Non-pigmented ciliary epithelial cell (primary cell): ENCODE measurements at regions not wholly inside any gene's neighbourhood (a gene's known extent, or its start where the extent isn't known, plus 50 kb on each side); places are given as distances from the start of the nearest gene placed in this dataset.
"Not testable (repeated sequence)": the region's sequence is repeated elsewhere in the genome, so short reads cannot be mapped to it uniquely, and the experiment has no call there.

Experiments used
- DNase-seq: peaks from one replicate; pipeline ENCODE4 v3.0.0-alpha.2; 2010; ENCODE audit warnings: low read depth

DNA sequence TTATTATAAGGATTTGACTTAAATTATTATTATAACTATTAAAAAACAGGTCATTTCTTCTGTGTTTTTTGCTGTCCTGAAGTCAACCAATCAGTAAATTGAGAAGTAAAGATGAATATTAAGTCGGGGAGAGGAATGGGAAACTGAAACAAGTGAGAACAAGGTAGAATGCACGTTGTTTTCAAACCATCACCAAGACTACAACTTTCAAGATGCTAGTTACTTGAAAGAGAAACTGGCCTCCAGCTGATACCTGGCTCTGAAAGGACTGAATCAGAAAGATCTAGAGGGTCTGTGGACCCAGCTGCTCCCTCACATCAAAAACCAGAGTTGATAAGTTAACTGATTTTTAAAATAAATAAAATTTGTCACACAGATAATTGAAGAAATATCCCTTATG is 1301.5 kb upstream of the ATXN8OS start:
- no peak for DNase-seq

- DNase-seq: no peak
These were observed 1323.4 kb upstream of the ATXN8OS start for GRCh38 chr13:68784275-68784674.

DNA sequence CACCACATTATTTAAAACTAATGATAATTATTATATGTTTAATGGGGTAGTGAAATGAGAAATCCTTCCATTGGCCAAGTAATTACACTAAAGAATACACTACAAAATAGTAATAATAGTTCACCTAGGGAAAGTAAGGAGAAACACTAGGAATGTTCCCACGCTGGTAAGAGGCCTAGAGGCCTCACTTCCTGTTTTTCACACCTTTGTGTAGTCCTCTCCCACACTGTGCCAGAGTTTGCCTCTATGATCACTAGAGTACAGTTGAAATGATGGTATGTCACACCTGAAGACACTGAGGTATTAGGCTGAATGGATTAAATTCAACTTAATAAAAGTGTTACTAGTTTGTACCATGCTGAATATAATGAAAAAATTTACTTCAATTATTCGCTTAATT is 1348.0 kb upstream of the ATXN8OS start:
- no peak for DNase-seq

- DNase-seq: no peak
These were observed 1357.8 kb upstream of the ATXN8OS start for GRCh38 chr13:68749796-68750195.

- DNase-seq: no peak
These were observed 1359.6 kb upstream of the ATXN8OS start for GRCh38 chr13:68748038-68748437.

GRCh38 chr13:68745502-68745901 is 1362.1 kb upstream of the ATXN8OS start:
- DNase-seq: no peak

- DNase-seq: no peak
These were observed 1370.7 kb upstream of the ATXN8OS start for GRCh38 chr13:68736961-68737360.

DNA sequence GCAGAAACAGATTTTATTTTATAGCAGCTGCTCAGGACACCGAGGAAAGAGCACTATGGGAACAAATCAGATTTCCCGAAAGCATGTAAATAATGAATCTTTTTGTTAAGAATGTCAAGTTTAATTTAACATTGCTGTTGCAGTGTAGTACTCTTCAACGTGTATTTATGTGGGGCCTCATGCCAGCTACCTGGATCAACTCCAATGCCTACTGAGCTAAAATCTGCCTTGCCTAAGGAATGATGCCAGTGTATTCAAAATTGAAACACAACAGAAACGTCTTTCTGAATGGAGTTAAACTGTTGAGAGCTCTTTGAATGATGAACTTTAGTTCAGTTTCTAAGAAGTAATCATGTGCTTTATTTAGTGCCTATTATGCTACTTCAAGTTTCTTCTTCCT is 1379.8 kb upstream of the ATXN8OS start:
- DNase-seq: no peak

DNA sequence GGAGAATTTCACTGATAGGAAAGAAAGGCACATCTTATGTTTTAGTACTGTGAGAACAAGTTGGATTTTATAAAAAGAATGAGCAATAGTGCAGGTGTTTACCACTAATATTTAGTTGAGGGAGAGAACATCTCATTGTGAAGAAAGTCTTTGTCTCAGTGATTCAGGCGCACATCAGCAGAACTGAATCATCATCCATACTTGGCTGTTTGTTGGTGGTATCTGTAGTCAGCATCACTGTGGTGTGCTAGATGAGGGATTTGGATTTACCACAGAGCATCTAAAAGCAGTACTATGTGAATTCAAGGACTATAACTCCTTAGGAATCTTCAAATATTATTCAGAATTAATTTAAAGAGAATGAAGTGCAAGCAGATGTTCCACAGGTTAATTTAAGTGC is 1380.5 kb upstream of the ATXN8OS start:
- peak; percentile 47 for DNase-seq

DNA sequence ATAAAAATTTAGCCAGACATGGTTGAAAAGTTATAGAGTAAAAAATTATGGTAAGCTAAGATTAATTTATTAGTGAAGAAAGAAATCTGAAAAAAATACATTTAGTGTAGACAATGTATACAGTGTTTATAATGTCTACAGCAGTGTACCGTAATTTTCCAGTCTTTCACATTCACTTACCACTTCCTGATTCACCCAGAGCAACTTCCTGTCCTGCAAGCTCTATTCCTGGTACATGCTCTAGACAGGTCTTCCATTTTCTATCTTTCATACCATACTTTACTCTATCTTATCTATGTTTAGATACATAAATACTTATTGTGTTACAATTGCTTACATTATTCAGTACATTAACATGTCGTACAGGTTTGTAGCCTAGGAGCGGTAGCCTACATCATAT is 1387.8 kb upstream of the ATXN8OS start:
- DNase-seq: no peak

DNA sequence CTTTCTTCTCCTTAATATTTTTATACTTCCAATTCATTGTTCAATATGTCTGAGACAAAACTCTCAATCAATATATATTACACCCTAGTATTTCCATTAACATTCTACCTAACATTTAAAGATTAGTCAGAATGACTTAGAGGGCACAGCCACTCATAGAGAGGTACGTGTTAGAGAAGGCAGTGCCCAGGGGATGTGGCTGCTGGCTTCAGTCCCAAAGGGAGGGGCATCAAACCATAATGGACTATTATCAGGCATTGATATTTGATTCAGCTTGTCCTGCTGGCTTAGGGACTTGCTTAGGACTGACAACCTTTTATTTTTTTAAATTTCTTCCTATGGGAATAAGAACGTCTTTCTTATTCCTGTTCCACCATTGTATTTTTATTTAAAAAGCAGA is 1392.0 kb upstream of the ATXN8OS start:
- DNase-seq: no peak

DNA sequence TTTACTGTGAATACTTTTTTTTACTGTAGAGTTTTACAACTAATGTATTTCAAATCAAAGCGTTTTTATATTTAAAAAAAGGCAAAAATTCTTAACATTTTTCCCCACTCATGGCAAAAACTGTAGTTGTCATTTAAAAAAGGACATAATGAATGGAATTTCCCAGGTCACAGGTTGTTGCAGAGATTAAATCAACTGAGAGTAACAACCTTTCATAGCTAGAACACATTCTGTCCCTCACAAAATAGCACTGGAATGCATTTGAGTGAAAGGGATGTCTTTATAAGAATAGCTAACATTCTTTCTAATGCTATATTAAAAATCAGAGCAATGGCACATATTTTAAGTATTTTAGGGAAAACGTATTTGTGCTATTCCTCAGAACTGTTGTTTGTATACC is 1393.3 kb upstream of the ATXN8OS start:
- no peak for DNase-seq

- DNase-seq: no peak
These were observed 1394.2 kb upstream of the ATXN8OS start for GRCh38 chr13:68713394-68713793.

DNA sequence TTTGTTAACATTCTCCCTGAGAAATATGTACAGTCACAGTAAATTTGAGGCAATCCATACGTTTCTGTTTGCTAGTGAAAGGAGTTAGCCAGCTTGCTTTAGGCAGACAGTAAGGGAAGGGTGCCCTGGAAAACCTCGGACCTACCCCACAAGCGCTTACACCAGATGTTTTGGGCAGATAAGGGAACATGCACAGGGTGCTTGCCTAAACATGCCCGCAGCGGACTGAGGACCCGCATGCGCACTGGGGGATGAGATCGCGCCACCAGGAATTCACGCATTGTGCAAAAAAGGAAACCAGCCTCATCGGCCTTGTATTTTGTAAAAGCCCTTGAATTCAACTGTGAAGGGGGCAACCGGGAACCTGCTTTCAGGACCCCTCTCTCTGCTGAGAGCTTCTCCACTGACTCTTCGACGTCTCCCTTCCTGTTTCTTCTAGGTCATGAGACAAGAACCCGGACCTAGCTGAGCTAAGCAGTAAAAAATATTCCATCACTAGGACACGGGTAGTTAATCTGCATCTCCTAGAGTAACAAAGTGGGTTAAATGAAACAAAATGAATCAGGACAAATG is 1399.2 kb upstream of the ATXN8OS start:
- no peak for DNase-seq

DNA sequence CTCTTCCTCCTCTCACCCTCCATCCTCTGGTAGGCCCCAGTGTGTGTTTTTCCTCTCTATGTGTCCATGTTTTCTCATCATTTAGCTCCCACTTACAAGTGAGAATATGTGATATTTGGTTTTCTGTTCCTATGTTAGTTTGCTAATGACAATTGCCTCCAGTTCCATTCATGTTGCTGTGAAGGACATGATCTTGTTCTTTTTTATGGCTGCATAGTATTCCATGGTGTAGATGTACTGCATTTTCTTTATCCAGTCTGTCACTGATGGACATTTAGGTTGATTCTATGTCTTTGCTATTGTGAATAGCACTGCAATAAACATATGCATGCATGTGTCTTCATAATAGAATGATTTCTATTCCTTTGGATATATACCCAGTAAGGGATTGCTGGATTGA is 1401.6 kb upstream of the ATXN8OS start:
- DNase-seq: not testable (repeated sequence)

GRCh38 chr13:68697551-68697950 is 1410.1 kb upstream of the ATXN8OS start:
- no peak for DNase-seq

DNA sequence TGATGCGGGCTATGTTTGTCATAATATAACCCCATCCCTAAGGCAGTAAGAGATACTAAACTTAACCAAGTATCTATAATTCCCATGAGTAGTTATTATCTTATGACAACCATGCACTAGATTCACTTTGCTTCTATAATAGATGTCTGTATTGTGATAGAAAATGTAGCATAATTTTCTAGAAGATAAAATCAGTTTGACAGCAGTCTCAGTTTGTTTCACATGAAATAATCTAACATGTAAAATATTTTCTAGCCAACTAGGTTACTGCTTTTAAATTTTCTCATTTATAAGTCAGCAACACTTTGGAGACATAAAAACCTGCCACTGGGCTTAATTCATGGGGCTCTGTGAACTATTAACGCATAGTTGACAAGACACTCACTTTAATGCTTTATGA is 1410.7 kb upstream of the ATXN8OS start:
- no peak for DNase-seq

DNA sequence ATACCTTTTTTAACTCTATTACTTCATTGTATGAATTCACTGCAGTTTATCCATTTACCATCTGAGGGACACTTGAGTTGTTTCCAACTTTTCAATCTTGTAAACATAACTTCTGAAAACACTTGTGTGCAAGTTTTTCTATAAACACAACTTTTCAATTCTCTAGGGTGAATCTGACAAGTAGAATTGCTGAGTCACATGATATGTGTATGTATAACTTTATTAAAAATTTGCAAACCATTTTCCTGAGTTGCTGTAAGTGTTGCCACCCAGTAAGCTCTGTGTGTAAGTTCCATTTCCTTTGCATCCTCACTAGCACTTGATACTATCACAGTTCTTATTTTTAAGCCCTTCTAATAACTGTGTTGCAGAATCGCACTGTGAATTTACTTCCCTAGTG is 1415.6 kb upstream of the ATXN8OS start:
- no peak for DNase-seq

DNA sequence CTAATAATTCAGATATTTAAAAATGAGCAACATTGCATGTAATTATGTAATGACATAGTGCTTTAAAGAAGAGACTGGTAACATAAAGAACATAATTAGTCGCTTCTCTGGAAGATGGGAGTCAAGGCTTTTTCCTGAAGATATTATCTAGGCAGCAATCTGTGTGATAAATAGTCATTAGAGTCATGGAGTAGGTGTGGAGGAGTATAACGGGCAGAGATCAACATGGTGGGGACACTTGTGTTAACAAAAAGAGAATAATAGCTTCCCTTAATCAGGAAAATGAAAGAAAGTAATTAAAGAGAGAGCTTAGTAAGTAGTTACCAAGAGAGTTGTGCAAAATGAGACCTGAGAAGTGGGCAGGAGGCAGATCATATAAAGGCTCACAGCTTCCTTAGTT is 1417.1 kb upstream of the ATXN8OS start:
- DNase-seq: no peak

DNA sequence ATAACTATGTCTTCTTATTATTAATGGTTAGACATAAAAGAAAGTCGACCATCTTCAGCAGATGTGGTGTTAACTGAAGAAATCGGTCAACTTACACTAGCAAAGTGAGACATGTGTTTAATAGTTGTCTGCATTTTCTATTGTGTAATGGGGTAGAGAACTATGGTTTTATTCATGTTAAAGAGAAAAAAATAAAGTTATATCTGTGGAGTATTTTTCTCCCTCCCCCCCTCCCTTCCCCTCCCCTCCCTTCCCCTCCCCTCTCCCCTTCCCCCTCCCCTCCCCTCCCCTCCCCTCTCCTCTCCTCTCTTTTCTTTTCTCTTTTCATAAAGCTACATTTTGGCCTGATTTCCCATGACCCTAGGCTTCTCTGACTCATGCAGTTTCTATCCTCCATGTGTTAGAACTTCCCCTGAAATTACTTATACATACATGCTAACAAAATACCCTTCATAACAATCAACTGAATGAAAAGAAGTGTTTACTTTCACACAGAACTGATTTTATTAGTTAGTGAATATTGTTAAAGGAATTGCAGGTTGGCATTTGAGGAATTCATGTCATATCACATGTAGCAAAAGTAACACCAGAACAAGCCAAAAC is 1431.0 kb upstream of the ATXN8OS start:
- DNase-seq: no peak

GRCh38 chr13:68675209-68675608 is 1432.4 kb upstream of the ATXN8OS start:
- no peak for DNase-seq

- DNase-seq: no peak
These were observed 1437.7 kb upstream of the PCDH9 start for GRCh38 chr13:68667863-68668262.

DNA sequence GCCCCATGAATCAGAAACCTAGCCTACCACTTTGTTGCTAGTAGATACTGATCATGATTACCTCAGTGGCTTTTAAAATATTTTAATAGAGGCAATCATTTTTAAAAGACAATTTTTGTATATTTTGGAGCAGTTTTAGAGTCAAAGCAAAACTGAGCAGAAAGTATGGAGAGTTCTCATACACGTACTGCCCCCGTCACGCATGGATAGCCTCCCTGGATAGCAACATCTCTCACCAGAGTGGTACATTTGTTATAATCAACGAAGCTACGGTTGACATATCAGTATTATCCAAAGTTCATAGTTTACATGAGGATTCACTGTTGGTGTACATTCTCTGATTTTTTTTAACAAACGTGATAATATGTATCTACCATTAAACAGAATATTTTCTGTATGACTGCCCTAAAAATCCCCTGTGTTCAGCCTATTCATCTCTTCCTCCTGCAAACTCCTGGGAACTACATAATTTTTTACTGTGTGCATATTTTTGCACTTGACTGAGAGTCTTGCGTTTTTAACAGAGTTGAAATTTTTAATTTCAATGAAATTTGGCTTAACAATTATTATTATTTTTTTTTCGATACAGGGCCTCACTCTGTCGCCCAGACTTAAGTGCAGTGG is 1436.8 kb upstream of the PCDH9 start:
- DNase-seq: no peak

DNA sequence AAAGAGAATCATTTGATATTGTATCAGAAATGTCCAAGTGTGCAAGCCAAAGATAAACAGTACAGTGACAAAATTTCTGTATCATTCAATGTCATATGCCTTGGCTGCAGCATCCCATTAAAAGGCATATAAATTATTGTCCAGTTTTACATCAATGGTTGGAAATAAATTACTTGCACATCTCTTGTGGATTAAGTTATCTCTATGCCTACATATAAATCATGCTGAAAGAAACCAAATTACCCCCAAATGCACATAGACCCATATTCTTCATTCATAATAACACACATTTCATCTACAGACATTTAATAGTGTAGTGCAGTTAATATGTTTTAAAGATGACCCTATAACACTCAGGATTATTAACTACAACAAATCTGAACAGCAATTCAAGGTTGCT is 1415.7 kb upstream of the PCDH9 start:
- no peak for DNase-seq
